ENCODE measurements at regions not wholly inside any gene's neighbourhood (a gene's known extent, or its start where the extent isn't known, plus 50 kb on each side); places are given as distances from the start of the nearest gene placed in this dataset.

GRCh38 chr12:78651755-78652154, 212.8 kb upstream of the SYT1 start:
- no peak for DNase-seq (ENCODE audit: low spot score)
- H3K27ac ChIP-seq, result no peak overlapping the region
- TF ChIP-seq, protein P1, sequence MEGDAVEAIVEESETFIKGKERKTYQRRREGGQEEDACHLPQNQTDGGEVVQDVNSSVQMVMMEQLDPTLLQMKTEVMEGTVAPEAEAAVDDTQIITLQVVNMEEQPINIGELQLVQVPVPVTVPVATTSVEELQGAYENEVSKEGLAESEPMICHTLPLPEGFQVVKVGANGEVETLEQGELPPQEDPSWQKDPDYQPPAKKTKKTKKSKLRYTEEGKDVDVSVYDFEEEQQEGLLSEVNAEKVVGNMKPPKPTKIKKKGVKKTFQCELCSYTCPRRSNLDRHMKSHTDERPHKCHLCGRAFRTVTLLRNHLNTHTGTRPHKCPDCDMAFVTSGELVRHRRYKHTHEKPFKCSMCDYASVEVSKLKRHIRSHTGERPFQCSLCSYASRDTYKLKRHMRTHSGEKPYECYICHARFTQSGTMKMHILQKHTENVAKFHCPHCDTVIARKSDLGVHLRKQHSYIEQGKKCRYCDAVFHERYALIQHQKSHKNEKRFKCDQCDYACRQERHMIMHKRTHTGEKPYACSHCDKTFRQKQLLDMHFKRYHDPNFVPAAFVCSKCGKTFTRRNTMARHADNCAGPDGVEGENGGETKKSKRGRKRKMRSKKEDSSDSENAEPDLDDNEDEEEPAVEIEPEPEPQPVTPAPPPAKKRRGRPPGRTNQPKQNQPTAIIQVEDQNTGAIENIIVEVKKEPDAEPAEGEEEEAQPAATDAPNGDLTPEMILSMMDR (conservative IDR thresholded peaks at IDR 0.05; ENCODE audit: low read depth), result no peak
- CTCF ChIA-PET, result no interaction called here
- POLR2A ChIA-PET (ENCODE audit: low non-redundant PET), result no interaction called here

GRCh38 chr12:78666584-78666983, 198.0 kb upstream of the SYT1 start:
- TF ChIP-seq, protein P1 (conservative IDR thresholded peaks at IDR 0.05; ENCODE audit: low read depth), result no peak
- ChIA-PET POLR2A (ENCODE audit: low non-redundant PET) (no interaction called here), CTCF (no interaction called here)

DNA sequence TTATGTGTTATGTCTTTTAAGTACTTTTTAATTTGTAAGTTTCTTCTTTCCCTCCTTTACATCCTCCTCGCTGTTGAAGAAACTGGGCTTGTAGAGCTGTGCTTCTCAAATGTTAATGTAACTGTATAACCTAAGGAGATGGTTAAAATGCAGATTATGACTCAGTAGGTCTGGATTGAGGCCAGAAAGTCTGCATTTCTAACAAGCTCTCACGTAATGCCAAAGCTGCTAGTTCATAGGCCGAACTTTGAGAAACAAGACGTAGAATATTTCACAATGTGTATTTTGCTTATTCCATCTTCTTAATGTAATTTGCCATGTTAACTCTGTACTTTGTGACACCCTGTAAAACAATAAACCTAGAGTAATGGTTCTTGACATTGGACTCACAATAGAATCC, 193.3 kb upstream of the SYT1 start:
- H3K27ac ChIP-seq, result no peak overlapping the region
- DNase-seq (ENCODE audit: low spot score), result peak; percentile 4
- ChIA-PET CTCF (no interaction called here), POLR2A (ENCODE audit: low non-redundant PET) (no interaction called here)
- TF ChIP-seq, protein P1 (conservative IDR thresholded peaks at IDR 0.05; ENCODE audit: low read depth), result no peak

More at GRCh38 chr12:78666584-78666983, 198.0 kb upstream of the SYT1 start:
- no peak overlapping the region for H3K27ac ChIP-seq
- no peak for DNase-seq (ENCODE audit: low spot score)

- ChIA-PET POLR2A (ENCODE audit: low non-redundant PET) (no interaction called here), CTCF (no interaction called here)
- no peak for DNase-seq (ENCODE audit: low spot score)
- TF ChIP-seq, protein P1 (conservative IDR thresholded peaks at IDR 0.05; ENCODE audit: low read depth), result no peak
- H3K27ac ChIP-seq, result no peak overlapping the region
Measured at GRCh38 chr12:78672033-78672432, 192.5 kb upstream of the SYT1 start.

GRCh38 chr12:78674311-78675090, 190.1 kb upstream of the SYT1 start:
- CTCF ChIA-PET, result no interaction called here
- POLR2A ChIA-PET (ENCODE audit: low non-redundant PET), result no interaction called here
- DNase-seq (ENCODE audit: low spot score), result no peak
- H3K27ac ChIP-seq, result no peak overlapping the region
- TF ChIP-seq, protein P1 (conservative IDR thresholded peaks at IDR 0.05; ENCODE audit: low read depth), result no peak

- H3K27ac ChIP-seq, result no peak overlapping the region
- ChIA-PET CTCF (no interaction called here), POLR2A (ENCODE audit: low non-redundant PET) (no interaction called here)
- DNase-seq (ENCODE audit: low spot score), result no peak
- TF ChIP-seq, protein P1 (conservative IDR thresholded peaks at IDR 0.05; ENCODE audit: low read depth), result no peak
Measured at GRCh38 chr12:78680596-78680995, 184.0 kb upstream of the SYT1 start.

All from RWPE1 (cell line).